Testis (tissue), 2 donors: ENCODE measurements at regions not wholly inside any gene's neighbourhood (a gene's known extent, or its start where the extent isn't known, plus 50 kb on each side); places are given as distances from the start of the nearest gene placed in this dataset.

ENCODE experiments used
- CTCF ChIP-seq, 3 experiments: fragments of 450-650 bp in 2 of 3; fragments of 200-600 bp in 1 of 3; sonication (generic) in 1 of 3; IDR thresholded peaks; one replicate each; pipeline ENCODE4 v1.5.1; 2016 to 2019; ENCODE audit warnings: antibody characterized with exemption in 3 of 3, mild to moderate bottlenecking in 2 of 3, moderate library complexity in 1 of 3
- POLR2A ChIP-seq: fragments of 450-650 bp; IDR thresholded peaks from one replicate; pipeline ENCODE4 v1.6.1; 2017; ENCODE audit warnings: antibody characterized with exemption, mild to moderate bottlenecking, moderate library complexity

GRCh38 chr22:27648853-27649252 is 152.7 kb downstream of the MN1 start:
- TF ChIP-seq CTCF (IDR thresholded peaks at IDR 0.05) (no peak), POLR2A (no peak)
